NCI-H1092 treated with DMSO at 0.1 percent for 48 hours (cell line): ENCODE measurements at regions not wholly inside any gene's neighbourhood (a gene's known extent, or its start where the extent isn't known, plus 50 kb on each side); places are given as distances from the start of the nearest gene placed in this dataset.

Experiments
- DNase-seq: peaks from one replicate; lab custom pipeline; 2025; lab: John Stamatoyannopoulos, UW

GRCh38 chr3:194928831-194929577 is 243.3 kb downstream of the FAM43A start:
- DNase-seq, result no peak

- DNase-seq, result no peak
Observed at GRCh38 chr3:194929578-194929960, 243.9 kb downstream of the FAM43A start.

- no peak for DNase-seq
Observed at GRCh38 chr3:194930377-194931204, 244.9 kb downstream of the FAM43A start.

DNA sequence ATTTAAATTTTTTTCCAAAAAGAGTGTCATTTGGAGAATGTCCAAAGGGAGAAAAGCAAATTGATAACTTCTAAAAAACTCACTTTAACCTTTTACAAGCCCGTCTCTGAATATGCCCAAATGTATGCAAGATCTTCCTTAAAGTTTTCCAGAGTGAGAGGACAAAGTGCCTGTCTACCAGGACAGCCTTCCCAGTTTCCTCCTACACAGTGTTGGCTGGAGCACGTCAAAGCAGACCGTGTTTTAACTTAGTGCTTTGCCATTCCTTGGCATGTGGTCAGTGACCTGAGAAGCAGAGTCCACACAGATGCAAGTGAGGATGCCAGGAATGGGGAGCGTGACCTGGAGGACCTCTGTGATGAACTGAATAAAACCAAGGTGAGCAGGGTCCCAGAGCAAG is 245.7 kb downstream of the FAM43A start:
- DNase-seq, result no peak

GRCh38 chr3:194931865-194932264 is 246.2 kb downstream of the FAM43A start:
- DNase-seq, result no peak

- no peak for DNase-seq
Observed at GRCh38 chr3:194933465-194933864, 247.8 kb downstream of the FAM43A start.

- no peak for DNase-seq
Observed at GRCh38 chr3:194935061-194935460, 249.4 kb downstream of the FAM43A start.

- DNase-seq, result no peak
Observed at GRCh38 chr3:194935632-194936470, 250.2 kb downstream of the FAM43A start.

GRCh38 chr3:194936659-194937058 is 251.0 kb downstream of the FAM43A start:
- DNase-seq, result no peak

DNA sequence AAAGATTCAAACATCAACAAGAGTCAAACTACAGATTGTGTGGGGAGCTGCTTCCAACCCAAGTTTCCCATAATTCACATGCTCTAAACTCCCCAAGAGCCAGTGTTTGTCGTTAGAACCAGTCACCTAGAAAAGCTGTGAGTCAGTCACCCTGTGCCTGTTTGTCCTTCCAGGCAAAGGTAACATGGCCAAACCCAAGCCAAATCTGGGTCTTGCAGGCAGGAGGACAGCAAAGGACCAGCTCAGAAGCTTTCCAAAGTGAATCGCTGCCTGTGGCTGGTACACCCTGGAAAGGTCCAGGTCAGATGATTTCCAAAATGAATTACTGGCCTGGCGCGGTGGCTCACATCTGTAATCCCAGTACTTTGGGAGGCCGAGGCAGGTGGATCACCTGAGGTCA is 251.5 kb downstream of the FAM43A start:
- DNase-seq, result no peak

DNA sequence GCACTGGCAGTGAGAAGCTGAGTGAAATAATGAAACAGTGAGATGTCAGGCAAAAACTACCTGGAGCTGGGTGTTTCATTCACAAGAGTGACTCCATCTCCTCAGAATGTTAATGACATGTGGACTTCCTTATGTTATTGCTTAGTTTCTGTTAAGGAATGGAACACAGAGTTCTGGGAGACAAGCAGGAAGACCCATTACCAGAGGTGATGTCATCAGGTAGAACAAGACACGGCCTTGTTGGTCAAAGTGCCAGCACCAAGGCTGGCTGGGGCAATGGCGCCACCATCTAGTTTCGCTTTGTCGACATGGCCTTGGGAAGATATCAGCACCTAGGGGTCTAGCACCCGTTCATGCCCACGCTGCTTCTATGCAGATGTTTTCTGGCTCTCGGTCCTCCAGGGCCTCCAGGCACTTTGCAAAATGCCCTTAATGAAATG is 252.2 kb downstream of the FAM43A start:
- DNase-seq, result no peak

DNA sequence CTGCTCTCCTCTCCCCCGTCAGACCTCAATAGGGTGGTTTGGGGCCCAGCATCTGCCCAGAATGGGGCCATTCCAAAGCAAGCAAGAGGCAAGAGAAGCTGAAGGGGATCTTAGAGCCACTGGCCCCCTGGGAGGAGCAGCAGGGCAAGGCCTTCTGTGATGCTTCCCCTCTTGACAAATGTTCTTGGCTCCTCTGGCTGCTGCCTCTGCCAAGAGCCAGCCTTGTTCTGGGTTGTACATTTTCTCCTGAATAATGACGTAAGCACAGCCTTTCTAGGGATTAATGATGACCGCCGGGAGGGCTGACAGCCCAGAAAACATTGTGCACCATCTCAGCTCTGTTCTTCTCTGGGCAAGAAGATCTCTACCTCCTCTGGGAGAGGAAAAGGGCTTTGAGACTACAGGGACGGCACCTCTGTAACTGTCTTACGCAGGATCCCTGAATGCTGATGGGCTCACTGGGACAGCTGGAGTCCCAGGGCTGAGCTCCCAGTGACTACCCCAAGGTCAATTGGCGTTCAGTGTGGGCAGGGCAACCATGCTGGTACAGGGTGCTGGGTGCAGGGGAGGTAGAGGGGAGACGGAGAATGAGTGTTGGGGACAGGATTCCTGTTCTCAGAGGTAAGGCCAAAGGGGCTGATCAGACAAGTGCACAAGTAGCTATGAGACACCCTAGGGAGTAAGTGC is 253.3 kb downstream of the FAM43A start:
- no peak for DNase-seq

DNA sequence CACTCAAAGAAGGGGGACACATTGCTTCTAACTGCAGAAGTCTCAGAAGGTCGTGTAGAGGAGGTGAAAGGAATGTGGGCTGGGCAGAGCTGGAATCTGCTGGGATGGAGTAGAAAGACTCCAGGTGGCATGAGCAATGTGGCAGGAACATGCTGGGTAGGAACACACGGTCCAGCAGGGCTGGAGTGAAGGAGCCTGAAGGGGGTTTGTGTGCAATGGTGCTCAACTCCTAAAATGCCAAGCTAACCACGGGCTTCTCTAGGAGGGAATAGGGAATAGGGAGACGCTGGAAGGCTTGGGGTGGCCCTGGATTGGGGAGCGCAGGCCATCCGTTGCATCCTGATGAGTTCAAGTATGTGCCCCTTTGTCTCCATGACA is 253.8 kb downstream of the FAM43A start:
- DNase-seq, result no peak

- no peak for DNase-seq
Observed at GRCh38 chr3:194939949-194940770, 254.5 kb downstream of the FAM43A start.

GRCh38 chr3:194941360-194941955 is 255.8 kb downstream of the FAM43A start:
- no peak for DNase-seq

- no peak for DNase-seq
Observed at GRCh38 chr3:194941956-194942511, 256.4 kb downstream of the FAM43A start.

- no peak for DNase-seq
Observed at GRCh38 chr3:194944526-194944925, 258.8 kb downstream of the FAM43A start.

GRCh38 chr3:194945508-194945907 is 259.8 kb downstream of the FAM43A start:
- DNase-seq, result no peak

- no peak for DNase-seq
Observed at GRCh38 chr3:194946091-194946490, 260.4 kb downstream of the FAM43A start.

GRCh38 chr3:194949592-194949991 is 263.9 kb downstream of the FAM43A start:
- DNase-seq, result no peak
